ENCODE measurements at regions not wholly inside any gene's neighbourhood (a gene's known extent, or its start where the extent isn't known, plus 50 kb on each side); places are given as distances from the start of the nearest gene placed in this dataset.
"Not testable (repeated sequence)": the region's sequence is repeated elsewhere in the genome, so short reads cannot be mapped to it uniquely, and the experiment has no call there.

DNA sequence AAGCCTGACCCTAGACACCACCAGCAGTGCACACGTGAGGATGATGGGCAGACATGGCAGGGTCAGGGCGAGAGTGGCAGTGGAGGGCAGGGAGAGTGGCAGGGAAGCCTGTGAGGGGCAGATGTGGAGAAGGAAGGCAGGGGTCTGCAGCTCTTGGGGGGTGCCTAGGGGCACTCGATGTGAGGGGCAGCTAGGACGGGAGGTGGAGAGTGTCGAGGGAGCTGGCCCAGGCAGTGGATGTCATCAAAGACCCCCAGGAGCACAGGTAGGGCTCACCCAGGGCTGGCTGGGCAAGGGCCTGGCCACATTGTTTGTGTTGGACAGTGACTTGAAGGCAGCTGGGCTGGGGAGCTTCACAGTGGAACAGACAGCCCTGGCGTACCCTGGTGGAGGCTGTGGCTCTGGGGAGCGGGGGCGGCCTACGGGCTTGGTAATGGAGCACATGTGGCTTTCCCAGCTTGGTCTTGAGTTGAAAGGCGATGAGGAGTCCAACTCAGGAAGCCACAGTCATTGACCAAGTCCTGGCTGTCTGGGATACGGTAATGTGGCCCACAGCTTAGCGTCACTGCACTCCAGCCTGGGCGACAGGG lies 87.1 kb downstream of the RTP5 start:
- FAIRE-seq: no peak
- DNase-seq (ENCODE audit: low spot score): no peak

DNA sequence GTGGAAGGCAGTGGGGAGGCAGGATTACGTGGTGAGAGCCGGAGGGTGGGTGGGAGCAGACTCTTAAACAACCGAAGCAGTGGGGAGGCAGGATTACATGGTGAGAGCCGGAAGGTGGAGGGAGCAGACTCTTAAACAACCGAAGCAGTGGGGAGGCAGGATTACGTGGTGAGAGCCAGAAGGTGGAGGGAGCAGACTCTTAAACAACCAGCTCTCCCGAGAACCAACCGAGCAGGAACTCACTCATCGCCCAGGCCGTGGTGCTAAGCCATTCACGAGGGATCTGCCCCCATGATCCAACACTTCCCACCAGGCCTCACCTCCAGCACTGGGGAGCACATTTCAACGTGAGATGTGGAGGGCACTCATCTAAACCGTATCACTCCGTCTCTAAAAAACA lies 87.7 kb downstream of the RTP5 start:
- FAIRE-seq: no peak
- no peak for DNase-seq (ENCODE audit: low spot score)

DNA sequence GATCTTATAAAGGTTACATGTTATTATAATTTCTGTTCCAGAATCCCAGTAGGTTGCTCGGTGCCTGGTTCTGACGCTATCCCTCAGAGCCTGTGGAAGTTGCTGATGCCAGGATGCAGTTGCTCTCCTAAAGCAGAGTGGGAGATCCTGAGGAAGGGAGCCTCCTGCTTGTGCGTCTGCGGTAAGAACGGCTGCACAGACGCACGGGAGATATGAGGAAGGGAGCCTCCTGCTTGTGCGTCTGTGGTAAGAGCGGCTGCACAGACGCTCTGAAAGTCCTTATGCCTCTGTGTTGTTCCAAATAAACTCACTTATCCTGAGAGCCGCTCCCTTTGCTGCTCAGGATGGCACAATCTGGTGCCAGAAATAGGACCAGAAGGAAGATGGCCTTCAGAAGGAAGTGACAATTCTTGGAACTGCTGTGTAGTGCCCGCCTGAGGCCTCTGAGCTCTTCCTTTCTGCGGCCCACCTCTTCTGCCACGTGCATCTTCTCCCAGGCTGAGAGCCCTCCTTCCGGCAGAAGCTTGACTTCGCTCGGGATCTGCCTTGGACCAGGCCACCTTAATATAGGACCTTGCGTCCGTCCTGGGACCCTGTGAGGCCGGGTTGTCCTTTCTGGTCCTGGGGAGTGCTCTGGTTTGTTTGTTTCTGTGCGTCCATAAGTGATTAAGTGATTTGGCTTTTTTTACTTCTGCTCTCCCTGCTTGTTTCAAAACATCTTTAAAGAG lies 89.5 kb downstream of the RTP5 start:
- no peak for DNase-seq (ENCODE audit: low spot score)
- no peak for FAIRE-seq

DNA sequence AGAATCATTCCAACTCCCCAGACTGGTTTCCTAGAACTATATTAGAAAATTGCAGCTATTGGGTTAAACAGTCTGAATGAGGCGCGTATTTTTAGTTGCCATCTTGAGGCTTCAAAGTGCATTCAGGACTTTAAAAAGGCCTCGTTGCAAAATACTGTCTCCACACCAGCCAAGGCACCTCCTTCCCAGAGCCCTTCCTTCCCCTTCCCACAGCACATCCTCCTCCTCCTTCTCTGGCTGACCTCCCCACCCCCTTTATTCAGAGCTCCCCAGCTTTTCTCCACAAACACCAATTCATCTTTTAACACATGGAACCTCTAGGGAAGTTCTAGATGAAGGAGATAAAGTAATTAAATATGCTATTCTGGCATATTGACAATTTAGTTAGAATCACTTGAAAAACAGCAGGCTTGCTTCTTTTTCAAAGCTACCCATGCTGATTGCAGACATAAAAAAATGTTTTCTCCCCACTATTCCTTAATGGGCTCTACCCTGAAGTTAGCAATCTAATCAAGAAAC lies 90.3 kb downstream of the RTP5 start:
- DNase-seq (ENCODE audit: low spot score) (no peak), FAIRE-seq (no peak)

DNA sequence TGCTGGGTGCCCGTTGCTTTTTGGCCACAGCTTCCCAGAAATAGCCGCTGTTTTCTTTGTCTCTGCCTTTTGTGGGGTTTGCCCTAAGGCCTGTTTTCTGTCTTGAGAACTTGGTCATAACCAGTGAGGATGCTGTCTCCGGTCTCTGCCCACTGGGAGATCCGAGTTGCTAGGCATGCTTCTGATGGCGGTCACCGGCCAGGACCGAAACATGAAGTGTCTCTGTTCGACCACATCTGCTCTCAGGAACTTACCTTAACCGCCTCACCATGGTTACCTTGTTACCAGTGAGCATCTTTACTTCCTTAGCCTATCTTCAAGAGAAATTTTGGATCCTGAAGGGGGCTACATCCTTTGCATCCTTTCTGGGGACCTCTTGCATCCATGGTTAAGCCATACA lies 91.9 kb downstream of the RTP5 start:
- FAIRE-seq (no peak), DNase-seq (ENCODE audit: low spot score) (no peak)

DNA sequence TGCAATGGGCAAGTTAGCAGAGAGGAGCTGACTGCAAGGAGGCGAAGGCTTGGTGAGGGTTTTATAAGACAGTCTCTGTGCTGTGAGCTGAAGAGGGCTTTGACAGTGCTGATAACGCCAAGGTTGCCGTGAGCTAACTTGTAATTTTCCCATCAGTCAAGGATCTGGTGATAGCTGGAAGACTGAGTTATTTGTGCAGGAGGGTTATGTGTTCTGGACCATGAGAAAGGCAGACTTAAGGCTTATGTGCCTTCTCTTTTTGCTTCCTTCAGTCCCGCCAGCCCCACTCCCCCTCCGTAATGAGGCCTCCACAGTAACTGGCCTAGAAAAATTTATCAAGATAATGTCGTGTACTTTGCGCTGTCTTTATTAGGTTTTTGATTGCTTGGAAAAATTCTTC lies 94.6 kb downstream of the RTP5 start:
- no peak for DNase-seq (ENCODE audit: low spot score)
- no peak for FAIRE-seq

DNA sequence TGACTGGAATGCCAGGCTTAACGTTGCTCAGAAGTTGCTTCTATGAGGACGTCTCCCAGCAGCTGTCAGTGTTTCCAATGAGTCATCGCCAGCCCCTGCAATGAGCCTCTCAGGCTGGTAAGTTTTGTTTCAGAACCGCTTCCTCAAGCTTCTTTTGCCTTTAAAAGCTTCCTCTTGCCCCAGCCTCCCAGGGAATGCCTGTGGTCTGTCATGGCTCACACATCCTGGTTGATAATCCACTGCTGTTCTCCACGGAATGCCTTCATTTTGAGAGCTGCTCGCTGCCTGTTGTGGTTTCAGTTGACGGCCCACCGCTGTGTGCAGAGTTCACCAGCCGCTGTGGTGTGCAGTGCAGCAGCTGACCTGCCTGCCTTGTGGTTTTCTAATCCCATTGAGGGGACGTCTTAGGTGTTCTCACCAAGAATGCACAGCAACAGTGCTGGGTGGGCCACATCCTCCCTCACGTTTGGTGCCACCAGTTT lies 96.4 kb downstream of the RTP5 start:
- DNase-seq (ENCODE audit: low spot score) (peak; percentile 96), FAIRE-seq (peak; percentile 97)

DNA sequence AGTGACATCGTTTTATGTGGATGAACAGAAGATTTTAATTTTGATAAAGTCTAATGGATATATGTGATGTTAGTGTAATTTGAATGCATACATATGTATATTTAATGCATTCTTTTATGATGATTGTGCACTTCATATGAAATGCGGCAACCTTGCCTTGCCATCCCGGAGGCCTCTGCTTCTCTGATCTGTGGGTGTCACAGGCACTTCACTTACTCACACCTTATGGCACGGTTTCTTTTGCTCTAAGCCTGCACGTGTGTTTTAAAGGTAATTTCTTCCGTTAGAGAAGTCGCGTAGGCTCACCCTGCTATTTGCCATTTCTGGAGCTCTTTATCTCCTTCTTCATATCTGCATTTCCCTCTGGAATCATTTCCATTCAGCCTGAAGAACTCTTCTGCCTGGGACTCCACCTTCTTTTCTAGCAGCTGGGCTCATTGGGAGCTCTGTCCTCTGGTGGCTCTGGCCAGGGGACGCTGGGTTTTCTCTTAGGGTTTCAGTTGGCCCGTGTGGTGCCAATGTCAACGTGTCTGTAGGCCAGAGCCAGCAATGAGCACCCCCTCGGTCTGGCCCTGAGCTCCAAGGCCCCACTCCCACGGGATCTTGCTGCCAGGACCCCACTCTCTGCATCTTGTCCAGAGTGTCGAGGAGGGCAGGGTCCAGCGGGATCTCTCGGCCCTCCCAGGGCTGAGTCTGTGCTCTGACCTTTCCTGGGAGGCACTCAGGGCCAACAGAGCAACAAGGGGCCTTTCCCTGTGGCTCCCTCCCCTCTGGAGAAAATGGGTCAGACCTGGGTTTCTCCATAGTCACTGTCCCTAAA lies 97.3 kb downstream of the RTP5 start:
- FAIRE-seq (no peak), DNase-seq (ENCODE audit: low spot score) (no peak)

DNA sequence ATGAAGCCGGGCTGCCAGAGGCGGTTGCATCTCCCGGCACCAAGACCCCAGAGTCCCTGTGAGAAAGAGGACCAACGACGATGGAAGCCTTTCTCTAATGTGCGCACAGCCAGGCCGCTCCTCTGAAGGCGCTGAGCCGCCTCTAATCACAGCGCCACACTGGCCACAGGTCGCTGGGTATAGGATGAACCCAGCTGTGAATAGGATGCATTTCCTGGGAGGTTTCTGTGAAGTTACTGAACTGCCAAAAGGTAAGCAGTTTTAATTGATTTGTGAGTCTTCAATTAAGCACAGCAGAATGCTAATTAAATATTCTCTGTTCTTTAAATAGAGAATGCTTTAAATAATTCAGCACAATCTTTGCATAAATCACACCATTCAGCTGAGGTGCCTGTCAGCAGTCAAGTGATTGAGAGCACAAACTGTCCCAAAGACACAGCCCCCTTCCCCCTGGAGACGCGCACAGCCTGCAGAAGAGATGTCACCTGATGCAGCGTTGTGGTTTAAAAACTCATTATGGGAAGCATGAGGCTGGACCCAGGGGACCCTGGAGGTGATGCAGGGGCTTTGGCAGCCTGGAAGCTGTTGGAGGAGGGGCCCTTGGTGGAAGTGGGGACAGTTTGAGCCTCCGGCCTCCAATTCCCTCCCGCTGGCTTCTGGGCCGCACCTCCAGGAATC lies 98.1 kb downstream of the RTP5 start:
- DNase-seq (ENCODE audit: low spot score) (no peak), FAIRE-seq (no peak)

DNA sequence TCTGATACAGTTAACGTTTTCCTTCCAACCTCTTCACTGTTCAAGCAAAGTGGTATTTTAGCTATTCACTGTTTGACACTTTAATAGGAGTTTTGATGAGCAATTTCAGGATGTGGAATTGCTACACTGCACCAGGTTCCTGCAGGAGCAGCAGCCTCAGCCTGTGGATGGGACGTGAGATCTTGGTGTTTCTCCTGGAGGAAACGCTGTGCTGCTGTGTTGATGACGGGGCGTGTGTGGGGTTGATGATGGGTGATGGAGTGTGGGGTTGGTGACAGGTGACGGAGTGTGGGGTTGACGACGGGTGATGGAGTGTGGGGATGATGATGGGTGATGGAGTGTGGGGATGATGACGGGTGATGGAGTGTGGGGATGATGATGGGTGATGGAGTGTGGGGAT lies 98.9 kb downstream of the RTP5 start:
- DNase-seq (ENCODE audit: low spot score) (no peak), FAIRE-seq (no peak)

DNA sequence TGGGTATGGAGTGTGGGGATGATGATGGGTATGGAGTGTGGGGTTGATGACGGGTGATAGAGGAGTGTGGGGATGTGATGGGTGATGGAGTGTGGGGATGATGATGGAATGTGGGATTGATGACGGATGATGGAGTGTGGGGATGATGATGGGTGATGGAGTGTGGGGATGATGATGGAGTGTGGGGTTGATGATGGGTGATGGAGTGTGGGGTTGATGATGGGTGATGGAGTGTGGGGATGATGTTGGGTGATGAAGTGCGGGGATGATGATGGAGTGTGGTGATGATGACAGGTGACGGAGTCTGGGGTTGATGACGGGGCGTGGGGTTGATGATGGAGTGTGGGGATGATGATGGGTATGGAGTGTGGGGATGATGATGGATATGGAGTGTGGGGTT lies 99.7 kb downstream of the RTP5 start:
- FAIRE-seq; DNase-seq (ENCODE audit: low spot score): not testable (repeated sequence)

DNA sequence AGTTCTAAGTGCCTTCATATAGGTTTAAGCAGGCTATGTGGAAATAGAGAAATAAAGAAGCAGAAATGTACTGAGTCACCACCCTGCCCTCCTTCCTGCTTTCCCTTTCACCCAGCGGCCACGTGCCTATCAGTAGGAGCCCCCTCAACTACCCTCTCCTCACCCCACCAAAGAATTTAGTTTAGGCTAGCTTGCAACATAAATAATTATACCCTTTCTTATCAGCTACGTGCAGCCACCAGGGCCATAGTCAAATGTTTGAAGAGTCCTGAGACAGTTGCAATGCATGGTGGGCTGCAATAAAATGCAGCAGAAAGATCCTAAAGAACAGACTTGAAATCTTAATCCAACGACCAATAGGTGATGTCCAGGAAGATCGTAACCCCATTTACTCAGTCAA lies 101.2 kb downstream of the RTP5 start:
- DNase-seq (ENCODE audit: low spot score) (no peak), FAIRE-seq (no peak)

DNA sequence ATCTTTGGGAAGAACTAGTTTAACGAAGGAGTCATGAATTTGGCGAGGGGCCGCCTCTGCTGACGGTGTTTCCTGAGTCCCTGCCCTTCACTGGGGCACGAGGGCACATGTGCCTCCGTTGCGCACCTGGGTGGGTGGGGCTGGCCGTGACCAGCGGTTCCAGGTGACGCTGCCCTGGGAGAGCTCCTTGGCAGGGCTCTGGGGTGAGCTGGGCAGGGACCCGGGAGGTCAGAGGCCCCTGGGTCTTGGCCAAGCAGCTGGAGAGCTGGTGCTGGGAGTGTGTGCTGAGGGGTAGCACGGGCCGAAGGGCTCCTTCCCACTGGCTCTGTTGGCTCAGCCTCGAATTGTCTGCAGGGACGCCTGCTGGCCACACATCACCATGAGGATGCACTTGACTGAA lies 104.6 kb downstream of the RTP5 start:
- DNase-seq (ENCODE audit: low spot score): no peak
- FAIRE-seq: no peak

DNA sequence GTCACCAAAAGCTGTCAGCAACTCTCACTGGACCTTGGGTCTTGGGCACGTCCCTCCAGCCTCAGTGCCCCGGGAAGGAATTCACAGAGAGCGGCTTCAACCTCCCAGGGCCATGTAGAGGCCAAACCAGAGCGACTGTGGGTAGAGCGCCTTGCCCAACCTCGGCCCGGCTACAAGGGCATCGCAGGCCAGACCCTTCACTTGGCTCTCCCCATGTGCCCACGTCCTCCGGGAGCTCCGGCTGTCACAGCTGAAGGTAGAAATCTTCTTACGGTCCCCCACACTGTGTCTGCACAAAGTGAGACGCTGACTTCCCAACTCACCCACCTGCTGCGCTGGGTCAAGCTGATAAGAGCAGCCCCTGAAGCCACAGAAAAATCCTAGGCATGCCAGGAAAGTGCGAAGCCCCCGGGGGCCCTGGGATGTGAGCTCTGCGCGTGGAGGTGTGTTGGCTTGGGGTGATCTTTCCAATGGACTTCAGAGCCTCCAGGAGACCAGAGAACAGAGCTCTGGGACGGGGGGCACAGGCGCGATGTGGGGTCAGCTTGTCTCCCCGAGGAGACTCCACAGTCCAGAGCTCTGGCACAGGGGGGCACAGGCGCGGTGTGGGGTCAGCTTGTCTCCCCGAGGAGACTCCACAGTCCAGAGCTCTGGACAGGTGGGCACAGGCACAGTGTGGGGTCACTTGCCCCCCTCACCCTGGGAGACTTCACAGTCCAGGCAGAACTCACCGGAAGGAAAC lies 105.5 kb downstream of the RTP5 start:
- DNase-seq (ENCODE audit: low spot score) (no peak), FAIRE-seq (no peak)

DNA sequence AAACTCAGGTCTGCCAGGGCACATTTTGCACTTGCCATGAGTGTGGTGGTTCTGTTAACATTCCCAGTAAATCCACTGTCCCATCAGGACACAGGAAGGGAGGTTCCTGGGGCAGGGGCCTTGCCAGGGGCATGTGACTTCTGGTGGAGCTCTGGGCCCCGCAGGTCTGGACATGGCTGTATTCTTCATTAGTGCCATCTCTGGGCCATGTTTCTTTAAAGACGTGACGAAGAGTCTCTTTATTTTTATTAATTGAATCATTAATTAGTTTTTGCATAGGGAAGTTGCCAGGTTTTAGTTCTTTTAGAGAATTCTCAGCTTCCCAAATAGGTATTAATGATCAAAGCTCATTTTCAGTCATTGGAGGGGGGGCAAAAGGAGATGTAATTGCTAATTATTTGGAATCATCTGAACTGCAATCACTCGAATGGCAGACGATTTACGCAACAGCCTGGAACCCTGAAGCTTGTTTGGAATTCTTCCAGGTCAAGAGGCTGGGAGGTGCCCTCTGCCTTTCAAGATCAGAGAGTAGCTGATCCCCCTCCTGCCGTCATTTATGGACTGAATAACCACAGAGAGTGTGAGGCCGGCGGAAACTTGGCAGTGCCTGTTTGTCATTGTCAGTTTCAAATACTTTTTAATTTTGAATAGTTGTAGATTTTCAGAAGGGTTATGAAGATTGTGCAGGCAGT lies 106.2 kb downstream of the RTP5 start:
- no peak for DNase-seq (ENCODE audit: low spot score)

DNA sequence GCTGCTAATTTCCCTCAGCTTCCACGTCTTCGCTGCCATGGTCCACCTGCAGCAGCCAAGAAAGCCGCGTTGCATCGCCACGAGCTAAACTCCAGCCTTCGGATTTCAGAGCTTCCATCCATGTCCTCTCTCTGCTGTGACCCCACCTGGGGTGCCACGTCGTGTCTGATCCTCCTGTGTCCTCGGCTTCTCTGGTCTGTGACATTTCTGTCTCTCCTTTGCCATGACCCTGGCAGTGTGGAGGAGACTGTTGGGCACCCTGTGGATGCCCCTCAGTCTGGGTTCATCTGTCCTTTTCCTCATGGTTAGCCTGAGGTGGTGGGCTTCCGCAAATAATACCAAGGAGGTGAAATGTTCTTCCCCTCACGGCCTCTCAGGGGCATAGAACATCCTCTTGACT lies 106.8 kb downstream of the RTP5 start:
- DNase-seq (ENCODE audit: low spot score): no peak
- FAIRE-seq: no peak

More for the DNA sequence above, 106.2 kb downstream of the RTP5 start:
- no peak for FAIRE-seq

DNA sequence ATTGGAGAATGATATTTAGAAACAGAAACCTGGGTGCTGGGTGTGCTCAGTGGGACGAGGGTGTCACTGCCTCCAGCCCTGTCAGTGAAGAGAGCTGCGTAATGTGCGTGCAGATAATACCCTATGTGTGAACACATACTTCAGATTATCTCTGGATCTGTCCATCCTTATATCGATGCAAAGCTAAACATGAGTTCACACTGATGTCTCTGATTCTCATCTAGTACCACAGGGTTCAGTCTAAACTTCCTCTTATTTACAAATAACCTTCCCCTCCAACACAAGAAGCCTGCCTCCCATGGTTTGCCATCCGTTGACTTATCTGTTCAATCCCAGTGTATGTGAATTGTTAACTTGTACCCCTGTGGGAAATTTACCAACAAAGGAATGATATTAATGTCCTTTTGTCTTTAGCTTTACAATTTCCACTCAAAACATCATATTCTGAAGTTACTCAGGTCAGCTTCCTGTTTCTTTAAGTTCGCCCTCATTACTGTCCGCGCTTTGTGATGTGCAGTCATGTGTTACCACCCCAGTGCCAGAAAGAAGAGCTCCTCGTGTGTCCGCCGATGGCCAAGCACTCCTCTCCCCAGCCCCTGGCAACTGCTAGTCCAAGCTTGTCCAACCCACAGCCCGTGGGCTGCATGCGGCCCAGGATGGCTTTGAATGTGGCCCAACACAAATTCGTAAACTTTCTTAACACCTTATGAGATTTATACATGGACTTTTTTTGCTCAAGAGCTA lies 108.2 kb downstream of the RTP5 start:
- FAIRE-seq (no peak), DNase-seq (ENCODE audit: low spot score) (no peak)

DNA sequence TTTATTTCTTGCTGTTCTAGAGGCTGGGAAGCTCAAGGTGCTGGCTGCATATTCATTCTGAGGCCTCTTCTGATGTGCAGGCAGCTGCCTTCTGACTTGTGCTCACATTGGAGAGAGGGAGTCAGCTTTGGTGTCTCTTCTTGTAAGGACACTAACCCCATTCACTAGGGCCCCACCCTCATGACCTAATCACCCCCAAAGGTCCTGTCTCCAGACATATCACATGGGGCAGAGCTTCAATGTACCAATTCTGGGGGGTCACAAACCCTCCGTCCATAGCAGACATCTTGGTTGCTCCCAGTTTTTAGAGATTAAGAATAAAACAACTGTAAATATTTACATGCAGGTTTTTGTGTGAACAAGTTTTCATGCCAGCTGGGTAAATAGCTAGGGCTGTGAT lies 109.1 kb downstream of the RTP5 start:
- no peak for DNase-seq (ENCODE audit: low spot score)
- FAIRE-seq: no peak

DNA sequence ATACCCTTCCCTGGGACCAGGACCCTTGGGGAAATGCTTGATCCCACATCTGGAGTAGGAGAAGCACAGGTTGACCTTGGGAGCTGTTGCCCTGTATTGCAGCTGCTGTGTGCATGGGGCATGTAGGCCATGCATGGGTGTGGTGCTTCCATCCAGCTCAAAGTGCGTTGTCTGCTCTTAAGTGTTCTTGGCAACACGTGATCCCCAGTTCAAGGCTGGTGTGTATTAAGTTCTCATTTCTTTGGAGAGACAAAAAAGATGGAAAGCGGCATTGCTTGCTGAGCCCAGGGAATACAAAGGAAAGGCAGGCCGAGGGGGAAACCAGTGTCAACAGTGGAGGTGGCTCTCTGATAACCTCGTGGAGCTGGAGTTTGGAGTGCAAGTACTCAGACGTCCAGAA lies 110.7 kb downstream of the RTP5 start:
- FAIRE-seq (no peak), DNase-seq (ENCODE audit: low spot score) (no peak)

Measured in RCC 7860 (cell line).